NCI-H2196 (cell line): ENCODE measurements at regions not wholly inside any gene's neighbourhood (a gene's known extent, or its start where the extent isn't known, plus 50 kb on each side); places are given as distances from the start of the nearest gene placed in this dataset.

Source experiments
- DNase-seq: peaks from one replicate; lab custom pipeline; 2025; ENCODE audit not compliant: unreplicated experiment; lab: John Stamatoyannopoulos, UW

GRCh38 chr21:28256420-28256831, 736.3 kb downstream of the LTN1 start:
- no peak for DNase-seq

DNA sequence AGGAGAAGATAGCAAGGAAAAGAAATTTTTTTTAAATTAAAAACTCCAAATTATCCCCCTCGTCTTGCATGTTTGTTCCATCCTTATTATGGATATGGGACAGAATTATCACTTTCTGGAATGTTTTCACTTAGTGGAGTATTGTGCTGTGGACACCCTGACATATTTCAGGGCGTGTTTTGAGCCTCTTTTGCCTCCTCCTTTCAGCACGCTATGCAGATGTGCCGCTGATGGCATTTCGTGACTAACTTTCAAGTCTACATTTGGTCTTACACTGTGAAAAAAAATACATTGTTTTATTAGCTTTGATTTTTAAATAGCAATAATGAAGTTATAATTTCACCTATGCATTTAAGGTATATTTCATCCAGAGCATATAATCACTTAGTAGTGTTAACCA, 738.7 kb downstream of the LTN1 start:
- no peak for DNase-seq

GRCh38 chr21:28253338-28253737, 739.3 kb downstream of the LTN1 start:
- no peak for DNase-seq

DNA sequence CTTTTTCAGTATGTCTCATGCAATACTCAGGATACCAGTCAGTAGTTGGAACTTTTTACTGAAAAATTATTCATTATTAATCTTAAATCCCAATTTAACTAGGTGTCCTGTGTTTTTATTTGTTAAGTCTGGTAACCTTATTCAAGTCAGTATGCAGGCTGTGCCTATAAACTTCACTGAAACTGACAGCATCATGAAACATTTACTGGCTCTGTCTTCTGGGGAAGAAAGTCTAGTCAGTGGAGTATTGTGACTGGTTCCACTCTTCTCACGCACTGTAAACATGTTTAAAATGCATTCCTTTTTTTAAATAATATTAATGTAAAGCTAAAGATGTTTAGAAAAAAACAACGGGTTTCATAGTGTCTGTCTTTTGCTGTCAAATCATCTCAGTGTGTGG, 739.7 kb downstream of the LTN1 start:
- DNase-seq = no peak

DNA sequence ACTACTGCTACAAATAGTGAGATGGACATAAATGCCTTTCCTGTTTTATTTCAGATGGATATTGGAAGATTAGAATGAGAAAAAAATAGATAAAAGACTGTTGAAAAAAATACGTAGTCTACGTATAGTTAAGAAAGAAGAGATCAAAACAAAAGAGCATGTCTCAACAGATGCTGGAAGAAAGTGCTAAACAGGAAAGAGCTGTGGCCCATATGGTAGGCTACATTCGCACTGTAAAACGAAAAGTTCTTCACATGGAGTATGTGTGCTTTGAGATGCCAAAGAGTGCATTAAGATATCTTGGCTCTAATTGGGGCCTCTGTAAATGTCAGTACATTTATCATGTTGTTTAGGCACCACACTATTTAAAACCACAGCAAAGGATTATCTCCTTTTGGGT, 741.7 kb downstream of the LTN1 start:
- no peak for DNase-seq

DNA sequence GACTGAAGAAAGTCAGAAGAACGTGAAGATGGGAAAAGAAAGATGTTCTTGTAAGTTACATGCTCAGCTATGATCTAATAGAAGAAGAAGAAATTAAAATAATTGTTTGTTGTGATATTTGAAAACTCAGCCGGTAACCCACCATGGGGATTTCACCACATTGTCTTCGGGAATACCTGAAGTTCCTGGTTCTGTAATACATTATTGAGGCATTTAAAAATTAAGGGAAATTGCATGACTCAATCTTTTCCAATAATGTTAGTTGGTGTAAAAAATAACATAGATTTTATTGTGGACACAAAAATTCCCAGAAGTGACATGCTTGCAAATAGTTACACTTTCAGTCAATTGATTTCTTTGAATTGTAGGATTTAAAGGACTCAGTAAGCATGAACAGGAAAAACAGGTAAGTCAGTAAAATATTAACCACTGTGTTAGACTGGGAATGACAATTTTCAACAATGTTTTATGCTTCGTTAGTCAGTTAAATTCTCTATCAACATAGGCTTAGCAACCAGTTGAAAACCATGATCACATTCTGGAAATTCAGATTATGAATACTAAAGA, 745.1 kb downstream of the LTN1 start:
- DNase-seq = no peak

- DNase-seq = no peak
Measured at GRCh38 chr21:28240586-28240985, 752.1 kb downstream of the LTN1 start.

GRCh38 chr21:28239340-28239739, 753.3 kb downstream of the LTN1 start:
- no peak for DNase-seq

DNA sequence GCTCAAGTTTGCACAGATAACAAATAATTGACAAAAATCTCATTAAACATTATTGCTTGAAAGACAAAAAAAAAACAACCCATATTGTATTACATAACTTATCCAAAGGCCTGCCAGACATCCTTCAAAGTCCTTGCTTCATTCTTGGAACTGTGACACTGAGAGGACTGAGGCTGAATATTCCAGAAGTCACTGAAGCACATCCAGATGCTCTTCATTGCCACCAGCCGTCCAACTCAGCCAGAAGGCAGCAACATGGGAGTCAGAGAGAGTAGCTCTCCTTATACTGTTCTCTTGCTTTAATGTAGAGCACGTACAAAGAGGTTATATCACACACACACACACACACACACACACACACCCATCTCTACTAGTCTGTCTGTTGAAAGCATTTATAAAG, 755.0 kb downstream of the LTN1 start:
- no peak for DNase-seq

DNA sequence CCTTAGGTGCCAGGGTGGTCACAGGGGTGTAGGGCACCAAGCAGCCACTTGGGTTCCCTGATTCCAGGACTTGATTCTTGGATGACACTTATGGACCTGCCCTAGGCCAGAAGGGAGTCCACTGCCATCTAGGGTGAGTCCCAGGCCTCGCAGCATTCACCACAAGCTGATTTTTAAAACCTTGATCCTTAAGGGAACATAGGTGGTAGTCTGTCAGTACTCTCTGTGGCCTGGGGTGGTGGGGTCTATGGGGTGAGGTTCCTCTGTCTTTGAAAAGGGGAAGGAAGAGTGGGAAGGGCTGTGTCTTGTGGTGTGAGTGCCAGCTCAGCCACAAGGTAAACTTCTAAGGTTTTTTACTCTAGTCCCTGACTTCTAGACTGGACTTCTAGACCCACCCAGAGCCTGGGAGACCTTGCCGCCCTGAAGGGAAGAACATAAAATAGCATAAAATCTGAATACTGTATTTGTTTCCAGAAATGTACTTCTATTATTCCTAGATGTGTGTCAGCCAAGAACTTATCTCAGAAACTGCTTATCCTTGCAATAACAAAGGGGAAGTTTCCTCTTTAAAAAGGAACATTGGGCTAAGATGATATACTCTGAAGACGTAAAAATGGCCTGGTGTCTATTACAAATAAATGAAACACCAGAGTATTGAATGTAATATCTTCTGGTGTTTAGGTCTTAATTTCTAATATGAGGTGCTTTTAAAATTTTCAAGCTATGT, 757.3 kb downstream of the LTN1 start:
- DNase-seq = no peak

DNA sequence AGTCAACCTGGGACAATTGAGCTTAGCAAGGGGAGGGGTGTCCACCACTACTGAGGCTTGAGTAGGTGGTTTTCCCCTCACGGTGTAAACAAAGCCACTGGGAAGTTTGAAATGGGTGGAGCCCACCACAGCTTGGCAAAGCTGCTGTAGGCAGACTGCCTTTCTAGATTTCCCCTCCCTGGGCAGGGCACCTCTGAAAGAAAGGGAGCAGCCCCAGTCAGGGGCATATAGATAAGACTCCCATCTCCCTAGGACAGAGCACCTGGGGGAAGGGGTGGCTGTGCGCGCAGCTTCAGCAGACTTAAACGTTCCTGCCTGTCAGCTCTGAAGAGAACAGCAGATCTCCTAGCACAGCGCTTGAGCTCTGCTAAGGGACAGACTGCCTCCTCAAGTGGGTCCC, 758.4 kb downstream of the LTN1 start:
- DNase-seq = no peak

DNA sequence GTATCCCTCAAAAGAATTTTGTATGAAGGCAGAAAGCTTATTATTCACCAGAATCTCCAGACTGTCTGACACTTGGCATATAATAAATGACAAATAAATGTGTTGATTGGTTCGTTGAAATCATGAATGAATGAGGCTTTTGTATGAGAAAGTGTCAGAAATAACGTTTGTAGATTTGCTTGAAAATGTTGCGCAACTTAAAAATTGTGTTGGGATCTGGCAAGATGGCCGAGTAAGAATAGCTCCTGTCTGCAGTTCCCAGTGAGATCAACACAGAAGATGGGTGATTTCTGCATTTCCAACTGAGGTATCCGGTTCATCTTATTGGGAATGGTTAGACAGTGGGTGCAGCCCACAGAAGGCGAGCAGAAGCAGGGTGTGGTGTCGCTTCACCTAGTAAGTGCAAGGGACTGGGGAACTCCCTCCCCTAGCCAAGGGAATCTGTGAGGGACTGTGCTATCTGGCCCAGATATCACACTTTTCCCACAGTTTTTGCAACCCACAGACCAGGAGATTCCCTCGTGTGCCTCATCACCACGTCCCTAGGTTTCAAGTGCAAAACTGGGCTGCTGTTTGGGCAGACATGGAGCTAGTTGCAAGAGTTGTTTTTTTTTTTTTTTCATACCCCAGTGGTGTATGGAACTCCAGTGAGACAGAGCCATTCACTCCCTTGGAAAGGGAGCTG, 759.0 kb downstream of the LTN1 start:
- DNase-seq = no peak

GRCh38 chr21:28230559-28230958, 762.1 kb downstream of the LTN1 start:
- no peak for DNase-seq

DNA sequence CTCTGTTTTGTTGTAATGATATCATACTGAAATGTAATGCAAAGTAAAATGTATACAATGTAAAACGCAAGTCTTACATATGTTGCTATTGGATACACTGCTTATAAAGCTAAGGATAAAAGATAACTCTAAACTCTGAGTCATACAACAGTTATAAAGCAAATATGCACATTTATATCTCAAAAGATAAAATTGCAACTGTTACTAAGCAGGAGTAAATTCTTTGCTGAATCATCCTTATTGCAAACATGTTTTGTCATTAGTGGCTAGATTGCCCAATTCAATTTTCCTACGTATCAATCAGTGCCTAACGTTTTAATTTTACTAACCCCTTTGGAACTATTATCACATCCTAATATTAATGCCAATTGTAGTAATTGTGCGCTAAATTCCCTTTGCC, 762.9 kb downstream of the LTN1 start:
- no peak for DNase-seq

GRCh38 chr21:28228636-28228995, 764.1 kb downstream of the LTN1 start:
- DNase-seq = no peak

DNA sequence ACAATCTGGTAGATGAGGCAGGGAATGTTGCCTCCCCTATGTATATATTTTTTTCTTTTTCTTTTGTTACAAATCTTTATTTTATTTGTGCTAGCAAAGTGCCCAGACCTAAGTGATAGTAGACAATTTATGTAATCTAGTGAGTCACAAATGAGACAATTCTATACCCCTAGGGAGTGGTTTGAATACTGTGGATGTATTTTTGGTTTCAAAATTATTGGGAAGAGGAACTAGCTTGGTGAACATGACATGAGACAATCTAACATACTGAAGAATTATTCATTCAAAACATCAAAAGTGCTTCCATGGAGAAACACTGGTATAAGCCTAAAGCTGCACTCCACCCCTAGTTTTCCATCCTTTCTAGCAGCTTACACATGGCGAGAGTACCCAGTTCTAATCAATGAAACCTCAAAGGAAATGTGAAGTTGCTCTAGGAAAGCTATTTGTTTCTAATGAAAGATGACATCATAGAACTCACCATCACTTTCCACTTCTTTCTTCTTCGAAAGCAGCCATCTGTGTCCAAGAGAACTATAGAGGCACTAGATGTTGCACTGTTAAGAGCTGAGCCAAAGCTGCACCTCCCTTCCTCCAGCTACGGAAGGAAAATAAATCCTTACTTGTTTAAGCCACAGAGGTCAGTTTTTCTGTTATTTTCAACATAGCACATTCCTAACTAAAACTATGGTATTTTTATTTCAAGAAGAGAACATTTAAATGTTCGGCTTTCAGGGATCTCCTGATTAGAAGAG, 764.6 kb downstream of the LTN1 start:
- DNase-seq = no peak

DNA sequence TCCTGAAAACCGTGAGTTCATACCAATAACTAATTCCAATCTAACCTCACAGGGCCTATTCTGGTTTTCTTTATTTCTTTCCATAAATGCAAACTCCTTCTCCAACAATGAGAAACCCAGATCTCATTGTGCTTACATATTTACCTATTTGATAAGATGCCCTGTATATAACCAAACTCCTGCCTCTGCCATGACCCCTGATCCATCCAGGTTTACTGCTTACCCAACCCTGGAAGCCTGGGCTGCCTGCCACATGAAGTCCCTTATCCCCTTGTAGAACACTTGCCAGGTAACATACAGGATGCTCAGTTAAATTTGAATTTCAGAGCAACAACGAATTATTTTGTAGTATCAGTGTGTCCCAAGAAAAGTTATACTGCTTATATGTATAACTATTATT, 766.1 kb downstream of the LTN1 start:
- no peak for DNase-seq

- no peak for DNase-seq
Measured at GRCh38 chr21:28224191-28224726, 768.4 kb downstream of the LTN1 start.

- DNase-seq = no peak
Measured at GRCh38 chr21:28221984-28222383, 770.7 kb downstream of the LTN1 start.

GRCh38 chr21:28220680-28221079, 772.0 kb downstream of the LTN1 start:
- DNase-seq = no peak

DNA sequence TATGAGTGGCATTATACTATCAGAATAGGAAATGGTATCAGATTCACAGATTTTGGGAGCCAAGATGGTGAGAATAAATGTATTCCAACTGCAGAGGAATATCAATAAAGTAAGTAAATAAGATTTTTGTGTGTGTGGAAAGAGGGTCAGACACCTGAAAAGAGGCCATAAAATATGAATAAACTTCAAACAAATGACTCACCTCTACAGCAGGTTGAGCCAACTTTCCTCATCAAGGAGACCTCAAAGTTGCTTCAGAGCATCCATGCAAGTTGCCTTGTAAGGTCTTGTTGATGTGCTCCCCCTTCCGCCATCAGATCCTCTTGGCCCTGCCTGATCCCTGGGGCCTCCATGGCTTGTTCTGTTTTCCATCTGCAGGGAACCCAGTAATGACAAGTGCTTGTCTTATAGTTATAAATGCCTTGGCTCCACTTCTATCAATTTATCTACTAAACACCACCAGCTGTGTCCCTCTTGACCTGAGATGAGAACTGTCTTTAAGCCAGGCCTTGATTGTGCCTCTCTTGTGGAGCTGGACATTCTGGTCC, 775.6 kb downstream of the LTN1 start:
- DNase-seq = no peak
